ENCODE measurements at regions not wholly inside any gene's neighbourhood (a gene's known extent, or its start where the extent isn't known, plus 50 kb on each side); places are given as distances from the start of the nearest gene placed in this dataset.

GRCh38 chr9:16136961-16137360 lies 584.1 kb downstream of the CCDC171 start:
- no peaks in the 10 kb centered on the region for H3K4me1 ChIP-seq (ENCODE audit: insufficient read depth, low read length)
- H3K9me3 Mint-ChIP-seq, result no peaks in the 10 kb centered on the region
- H4K20me1 ChIP-seq (ENCODE audit: control insufficient read depth, insufficient read depth, insufficient read length), result no peaks in the 10 kb centered on the region
- H3K56ac ChIP-seq (ENCODE audit: insufficient read length, low read depth, low read length), result no peak overlapping the region
- no peak overlapping the region for H3K4ac ChIP-seq (ENCODE audit: low read depth, low read length)
- no peak overlapping the region for H3K23ac ChIP-seq (ENCODE audit: insufficient read length, low read depth, low read length)
- H3K27ac Mint-ChIP-seq, result no peak overlapping the region
- H3K36me3 Mint-ChIP-seq (ENCODE audit: insufficient read depth in 1 of 3, low read depth in 3 of 3), result no peaks in the 10 kb centered on the region
- no peak overlapping the region for H4K91ac ChIP-seq (ENCODE audit: insufficient read length, low read depth, low read length)
- no peak overlapping the region for H2BK120ac ChIP-seq (ENCODE audit: low read depth, low read length, poor library complexity, severe bottlenecking)
- no peaks in the 10 kb centered on the region for H3K9me3 ChIP-seq (ENCODE audit: control insufficient read depth, low read depth, low read length)
- no peaks in the 10 kb centered on the region for H3K79me2 ChIP-seq (ENCODE audit: insufficient read depth, low read length)
- no peak overlapping the region for H3K4me3 Mint-ChIP-seq
- peaks cover 18% of the 10 kb centered on the region for H3K27me3 Mint-ChIP-seq (ENCODE audit: low read depth)
- H3T11ph ChIP-seq (ENCODE audit: low read length), result no peak overlapping the region
- DNase-seq, result no peak
- no peak overlapping the region for H3K4me2 ChIP-seq (ENCODE audit: insufficient read depth, insufficient read length, low read length)
- no peak overlapping the region for H2BK20ac ChIP-seq (ENCODE audit: low read depth, low read length, poor library complexity, severe bottlenecking)
- no peak overlapping the region for H2BK5ac ChIP-seq (ENCODE audit: insufficient read length, low read length)
- H3K9ac ChIP-seq (ENCODE audit: extremely low read depth, insufficient read length, low read length), result no peak overlapping the region
- H3K23me2 ChIP-seq (ENCODE audit: insufficient read length, low read depth, low read length, poor library complexity, severe bottlenecking), result no peaks in the 10 kb centered on the region
- no peak overlapping the region for H3K18ac ChIP-seq (ENCODE audit: insufficient read length, low read depth, low read length)
- no peaks in the 10 kb centered on the region for H3K79me1 ChIP-seq (ENCODE audit: insufficient read depth, low read depth, low read length, poor library complexity, severe bottlenecking)
- no peak for TF ChIP-seq CTCF (conservative IDR thresholded peaks at IDR 0.05)
- no peak overlapping the region for H2BK12ac ChIP-seq (ENCODE audit: insufficient read length, low read depth, low read length)
- no peak overlapping the region for H4K5ac ChIP-seq (ENCODE audit: insufficient read length, low read depth, low read length)
- no peak overlapping the region for H2BK15ac ChIP-seq (ENCODE audit: low read depth, low read length)
- H4K8ac ChIP-seq (replicated peaks; ENCODE audit: insufficient read length, low read depth, low read length), result no peak overlapping the region
- no peak overlapping the region for H3K14ac ChIP-seq (ENCODE audit: insufficient read depth, low read length)
- no CpG with 5 or more reads among the region's 4 CpGs for WGBS (ENCODE audit: extremely low coverage, insufficient read length, low lambda C conversion rate)
- no peaks in the 10 kb centered on the region for H3K27me3 ChIP-seq (ENCODE audit: insufficient read depth, low read length)
- H3K27ac ChIP-seq (ENCODE audit: insufficient read length, low read depth, low read length), result no peak overlapping the region
- H3K4me1 Mint-ChIP-seq, result peaks cover 10 to 13% of the 10 kb centered on the region in 2 experiments
- H2AFZ ChIP-seq (ENCODE audit: low read length), result no peak overlapping the region
- no peak overlapping the region for H2AK5ac ChIP-seq (ENCODE audit: insufficient read length, low read length)
